ENCODE measurements at regions not wholly inside any gene's neighbourhood (a gene's known extent, or its start where the extent isn't known, plus 50 kb on each side); places are given as distances from the start of the nearest gene placed in this dataset.

DNA sequence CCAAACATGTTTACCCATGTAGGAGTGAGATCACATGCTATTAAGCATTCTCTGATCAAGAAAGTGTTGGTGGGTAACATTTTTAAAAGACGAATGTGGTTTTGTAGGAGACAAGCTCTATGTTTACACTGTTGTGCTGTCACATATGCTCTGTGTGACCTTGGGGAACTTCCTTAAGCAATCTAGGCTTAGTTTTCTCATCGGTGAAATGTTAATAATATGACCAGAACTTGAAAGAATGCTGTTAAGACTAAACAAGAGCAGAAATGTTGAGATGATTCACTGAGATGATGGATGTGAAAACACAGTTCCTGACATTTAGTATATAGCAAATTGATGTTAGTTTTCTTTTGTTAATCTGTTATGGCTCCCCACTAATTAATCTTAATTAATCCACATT, 860.9 kb upstream of the CNTNAP5 start:
- no peak for DNase-seq (ENCODE audit: low spot score)
- intact Hi-C loops (cut with DNase I) = no loop called here
- ATAC-seq = no peak

DNA sequence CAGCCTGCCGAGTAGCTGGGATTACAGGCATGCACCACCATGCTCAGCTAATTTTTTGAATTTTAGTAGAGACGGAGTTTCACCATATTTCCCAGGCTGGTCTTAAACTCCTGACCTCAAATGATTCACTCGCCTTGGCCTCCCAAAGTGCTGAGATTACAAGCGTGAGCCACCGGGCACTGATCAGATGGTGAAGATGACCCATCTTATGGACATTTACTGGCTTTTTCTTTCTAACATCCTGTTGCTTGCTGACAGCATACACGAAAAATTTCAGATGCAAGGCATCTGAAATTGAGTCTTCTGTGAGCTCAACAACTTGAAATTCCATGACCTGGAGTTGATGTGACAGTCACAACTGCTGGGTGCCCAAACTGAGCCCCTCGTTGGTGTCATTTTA, 859.5 kb upstream of the CNTNAP5 start:
- ATAC-seq (no peak), DNase-seq (ENCODE audit: low spot score) (no peak)
- intact Hi-C loops (cut with DNase I) = no loop called here

DNA sequence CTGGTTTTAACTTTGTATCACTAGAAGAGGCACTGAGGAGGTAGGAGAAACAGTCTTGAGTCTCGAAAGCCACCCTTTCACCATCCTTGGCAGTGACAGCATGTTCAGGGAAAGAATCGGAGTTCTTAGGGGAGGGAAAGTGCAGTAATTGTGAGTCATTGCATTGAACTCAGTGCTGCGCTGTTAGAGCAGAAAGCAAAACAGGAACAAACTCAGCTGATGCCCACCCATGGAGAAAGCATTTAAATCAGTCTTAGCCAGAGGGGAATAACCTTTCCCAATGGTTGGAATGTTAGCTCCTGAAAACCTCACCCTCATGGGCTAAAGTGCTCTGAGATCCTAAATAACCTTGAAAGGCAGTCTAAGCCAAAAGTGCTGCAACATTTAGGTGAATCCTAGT, 845.6 kb upstream of the CNTNAP5 start:
- intact Hi-C loops (cut with DNase I) = no loop called here
- peak; percentile 48 for ATAC-seq
- no peak for DNase-seq (ENCODE audit: low spot score)

DNA sequence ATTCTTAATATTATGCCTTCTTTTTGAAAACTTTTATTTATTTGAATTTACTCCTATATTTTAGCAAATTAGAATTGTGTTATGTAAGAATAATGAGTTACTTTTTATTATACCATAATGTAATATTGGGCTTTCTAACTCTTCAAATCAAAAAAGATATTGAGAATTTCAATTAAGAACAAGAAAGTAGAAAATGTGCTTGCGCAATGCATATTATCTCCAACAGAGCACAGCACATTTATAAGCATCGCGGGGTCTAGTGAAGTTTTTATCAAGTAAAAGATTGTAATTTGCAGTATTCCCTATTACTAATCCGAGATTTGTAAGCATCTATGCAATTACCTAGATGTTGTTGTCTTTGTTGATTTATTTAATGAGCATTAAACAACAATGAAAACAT, 829.1 kb upstream of the CNTNAP5 start:
- no peak for ATAC-seq
- intact Hi-C loops (cut with DNase I) = no loop called here
- no peak for DNase-seq (ENCODE audit: low spot score)

DNA sequence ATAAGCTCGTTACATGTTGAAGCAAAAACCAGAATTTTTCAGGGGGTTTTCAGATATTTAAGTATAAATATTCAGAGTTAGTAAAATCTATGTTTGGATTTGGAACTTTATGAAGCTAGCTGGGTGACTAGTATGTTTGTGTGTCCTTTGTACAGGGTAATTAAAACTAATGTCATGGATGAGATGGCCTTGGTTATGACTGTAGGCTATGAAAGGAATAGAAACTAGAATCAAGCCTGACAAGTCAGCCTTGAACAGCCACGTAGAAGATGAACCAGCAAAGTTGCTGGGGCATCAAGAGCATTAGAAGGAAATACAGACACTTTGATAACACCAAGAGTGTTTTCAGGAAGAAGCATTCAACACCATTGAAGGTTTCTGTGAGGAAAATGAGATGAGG, 825.1 kb upstream of the CNTNAP5 start:
- DNase-seq (ENCODE audit: low spot score) (no peak), ATAC-seq (no peak)
- intact Hi-C loops (cut with DNase I) = no loop called here

DNA sequence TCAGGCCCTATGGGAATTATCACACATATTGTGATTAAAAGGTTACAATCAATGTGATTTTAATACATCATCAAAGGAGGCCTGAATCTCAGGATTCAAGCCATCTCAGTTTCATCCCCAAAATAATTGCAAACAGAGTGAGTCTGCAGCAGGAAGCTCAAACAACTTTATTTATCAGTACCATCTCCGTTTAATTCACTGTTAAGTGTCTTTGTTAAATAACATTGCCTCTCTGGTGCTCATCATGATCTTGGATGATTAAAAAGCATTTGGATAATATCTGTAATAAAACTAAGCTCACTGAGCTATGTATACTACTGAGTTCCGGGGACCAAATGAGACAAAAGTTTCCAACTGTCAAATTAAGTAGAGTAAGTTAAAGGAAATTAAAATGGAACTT, 817.8 kb upstream of the CNTNAP5 start:
- DNase-seq (ENCODE audit: low spot score) (no peak), ATAC-seq (no peak)

DNA sequence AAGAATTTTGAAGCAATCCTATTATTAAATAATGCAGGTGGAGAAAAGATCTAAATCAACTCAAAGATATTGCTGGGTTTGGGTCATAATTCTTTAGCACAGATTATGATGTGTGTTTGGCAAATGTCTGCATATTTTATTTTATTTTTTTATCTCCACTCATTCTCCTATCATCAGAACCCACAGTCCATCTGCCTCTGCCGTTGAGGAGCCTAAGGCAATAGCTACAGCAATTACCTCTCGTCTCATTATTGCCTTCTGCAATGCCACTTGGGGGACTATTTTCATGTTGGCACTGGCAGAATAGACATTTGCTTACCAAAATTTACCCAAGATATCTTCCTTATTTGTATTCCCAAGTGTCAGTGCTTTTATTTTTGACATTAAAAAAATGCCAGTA, 815.9 kb upstream of the CNTNAP5 start:
- intact Hi-C loops (cut with DNase I) = no loop called here
- DNase-seq (ENCODE audit: low spot score) = no peak
- no peak for ATAC-seq

More for the DNA sequence above, 817.8 kb upstream of the CNTNAP5 start:
- intact Hi-C loops (cut with DNase I) = no loop called here

DNA sequence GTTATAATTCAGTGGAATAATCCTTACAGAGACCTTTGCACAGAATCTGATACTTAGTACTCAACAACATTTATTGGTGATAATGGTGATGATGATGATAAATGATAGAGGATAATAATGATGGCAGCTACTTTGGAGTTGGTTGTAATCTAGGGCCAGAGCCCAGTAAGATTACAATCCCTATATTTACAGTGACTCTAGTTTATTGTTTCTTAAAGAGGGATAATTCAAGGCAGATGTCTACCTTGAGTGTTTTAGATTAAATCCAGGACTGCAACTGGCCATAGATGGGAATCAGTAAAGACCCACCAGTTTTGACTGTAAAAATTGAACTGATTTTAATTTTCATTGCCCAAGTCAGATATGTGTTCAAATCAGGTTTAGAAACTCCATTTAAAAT, 813.9 kb upstream of the CNTNAP5 start:
- no peak for DNase-seq (ENCODE audit: low spot score)
- intact Hi-C loops (cut with DNase I) = no loop called here
- ATAC-seq = no peak

DNA sequence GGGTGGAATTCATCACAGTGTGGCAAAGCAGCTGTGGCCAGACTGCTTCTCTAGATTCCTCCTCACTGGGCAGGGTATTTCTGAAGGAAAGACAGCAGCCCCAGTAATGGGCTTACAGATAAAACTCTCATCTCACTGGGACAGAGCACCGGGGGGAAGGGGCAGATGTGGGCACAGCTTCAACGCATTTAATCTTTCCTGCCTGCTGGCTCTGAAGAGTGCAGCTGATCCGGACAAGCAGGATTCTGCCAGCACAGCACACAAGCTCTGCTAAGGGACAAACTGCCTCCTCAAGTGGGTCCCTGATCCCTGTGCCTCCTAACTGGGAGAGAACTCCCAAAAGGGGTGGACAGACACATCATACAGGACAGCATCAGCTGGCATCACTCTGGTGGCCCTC, 779.9 kb upstream of the CNTNAP5 start:
- no peak for DNase-seq (ENCODE audit: low spot score)
- ATAC-seq = no peak
- intact Hi-C loops (cut with DNase I) = no loop called here

DNA sequence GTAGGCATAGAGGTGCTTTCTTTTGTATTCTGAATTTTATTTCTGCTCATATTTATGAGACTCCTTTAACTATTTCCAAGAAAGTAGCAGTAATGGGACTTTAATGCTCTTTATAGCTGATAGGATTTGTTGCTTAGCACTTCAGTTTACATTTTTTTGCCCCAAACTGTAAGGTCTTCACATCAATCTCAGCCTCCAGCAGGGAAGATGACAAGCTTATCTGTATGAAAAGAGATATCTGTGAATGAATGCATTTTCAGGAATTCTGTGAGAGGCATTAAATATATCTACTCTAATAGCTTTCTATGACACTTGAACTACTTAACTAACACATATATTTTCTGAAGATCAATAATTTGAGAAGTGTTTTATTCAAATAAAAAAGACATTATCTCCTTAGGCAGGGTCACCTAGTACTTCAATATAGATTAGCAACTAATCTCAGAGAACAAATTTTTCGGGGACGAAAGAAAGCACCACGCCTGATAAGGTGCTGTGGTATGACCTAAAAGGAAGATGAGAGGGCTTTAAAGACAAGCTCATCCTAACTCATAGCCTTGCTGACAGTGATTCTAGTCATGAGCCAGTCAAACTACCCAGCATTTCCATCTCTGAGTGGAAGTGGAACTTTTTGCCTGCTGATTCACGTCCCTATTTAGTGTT, 766.1 kb upstream of the CNTNAP5 start:
- intact Hi-C loops (cut with DNase I) = no loop called here
- ATAC-seq (no peak), DNase-seq (ENCODE audit: low spot score) (no peak)

DNA sequence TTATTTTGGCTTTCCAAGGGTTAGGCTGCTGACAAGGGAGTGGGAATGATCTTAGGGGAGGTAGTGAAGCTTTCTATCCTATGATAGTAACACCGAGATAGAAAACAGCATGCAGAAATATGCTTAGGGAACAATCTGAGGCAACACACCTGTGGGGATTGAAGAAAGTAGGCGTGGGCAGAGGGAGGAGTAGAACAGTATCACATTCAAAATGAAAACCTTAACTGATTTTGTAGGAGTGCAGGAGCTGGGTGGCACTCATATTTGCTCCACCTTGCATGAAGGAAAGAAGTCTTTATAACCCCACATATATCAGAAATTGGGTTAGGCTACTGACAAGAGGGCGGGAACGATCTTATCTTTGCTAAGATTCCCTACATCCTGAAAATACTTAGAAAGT, 762.2 kb upstream of the CNTNAP5 start:
- intact Hi-C loops (cut with DNase I) = no loop called here
- DNase-seq (ENCODE audit: low spot score) (no peak), ATAC-seq (no peak)

DNA sequence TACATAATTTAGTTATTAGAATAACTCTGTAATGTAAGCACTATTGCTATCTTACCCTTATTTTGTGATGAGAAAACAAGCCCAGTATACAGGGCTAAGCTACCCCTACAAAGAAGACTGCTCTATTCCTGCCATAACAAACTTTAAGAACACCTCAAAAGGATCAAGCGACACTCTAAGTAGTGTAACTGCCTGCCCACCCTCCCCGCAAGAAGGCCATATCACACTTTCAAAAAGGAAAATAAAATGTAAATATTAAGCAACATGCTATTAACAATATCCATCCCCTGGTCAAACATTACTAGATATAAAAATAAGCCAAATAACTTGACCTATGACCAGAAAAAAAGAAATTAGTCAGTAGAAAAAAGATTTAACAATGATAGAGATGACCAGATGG, 741.7 kb upstream of the CNTNAP5 start:
- ATAC-seq (no peak), DNase-seq (ENCODE audit: low spot score) (no peak)
- intact Hi-C loops (cut with DNase I) = no loop called here

DNA sequence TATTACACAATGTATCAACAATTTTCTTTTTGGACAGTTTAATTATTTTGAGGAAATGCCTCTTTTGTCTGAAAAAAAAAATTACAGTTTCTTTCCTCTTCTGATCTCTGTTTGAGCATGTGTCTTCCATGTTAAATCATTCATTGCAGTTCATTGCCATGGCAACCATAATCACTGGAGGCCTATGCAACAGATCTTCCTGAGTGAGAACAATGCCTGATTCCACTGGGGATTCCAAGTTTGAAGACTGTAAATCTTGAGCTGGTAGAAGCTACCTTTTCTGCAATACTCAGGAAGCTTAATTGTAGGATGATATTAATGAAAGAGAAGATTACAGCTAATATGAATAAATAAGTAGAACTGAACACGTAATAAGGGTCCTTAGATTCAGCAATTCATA, 721.4 kb upstream of the CNTNAP5 start:
- ATAC-seq (no peak), DNase-seq (ENCODE audit: low spot score) (no peak)
- intact Hi-C loops (cut with DNase I) = no loop called here
